Gastrocnemius medialis (tissue), 4 donors: ENCODE measurements at regions not wholly inside any gene's neighbourhood (a gene's known extent, or its start where the extent isn't known, plus 50 kb on each side); places are given as distances from the start of the nearest gene placed in this dataset.

Source experiments
- ATAC-seq, 2 donors: fragments of 150-250 bp; one replicate each; pipeline ENCODE4 v1.9.1; 2016
- DNase-seq, 2 donors: peaks; one replicate each; pipeline ENCODE4 v3.0.0-alpha.2; 2019
- H3K27ac ChIP-seq, 4 donors: fragments of 200-600 bp; sonication (generic); 1 replicate in 1 of 4; 2 replicates in 3 of 4; pipeline ENCODE4 v1.5.1; 2016 to 2018; ENCODE audit warnings: mild to moderate bottlenecking in 2 of 4, moderate library complexity in 1 of 4
- H3K27me3 ChIP-seq, 3 donors: fragments of 200-600 bp; sonication (generic) in 2 of 3; 1 replicate in 1 of 3; 2 replicates in 2 of 3; pipeline versions ENCODE4 v1.5.1 to v1.6.0; 2016 to 2019; ENCODE audit warnings: mild to moderate bottlenecking in 1 of 3, moderate library complexity in 1 of 3
- H3K36me3 ChIP-seq, 2 donors: fragments of 200-600 bp; sonication (generic) in 1 of 2; one replicate each; pipeline ENCODE4 v1.5.1; 2017 to 2018
- H3K4me1 ChIP-seq, 2 donors: fragments of 200-600 bp; sonication (generic) in 1 of 2; one replicate each; pipeline ENCODE4 v1.5.1; 2016 to 2017; ENCODE audit warnings: mild to moderate bottlenecking in 2 of 2
- H3K4me3 ChIP-seq, 4 donors: fragments of 200-600 bp; sonication (generic) in 3 of 4; 1 replicate in 1 of 4; 2 replicates in 3 of 4; pipeline ENCODE4 v1.5.1; 2016 to 2019; ENCODE audit warnings: mild to moderate bottlenecking in 2 of 4
- H3K9me3 ChIP-seq, 3 donors: fragments of 200-600 bp; sonication (generic) in 2 of 3; 1 replicate in 1 of 3; 2 replicates in 2 of 3; pipeline ENCODE4 v1.5.1; 2016 to 2019
- POLR2A ChIP-seq, 2 donors: fragments of 450-650 bp; IDR thresholded peaks; one replicate each; pipeline ENCODE4 v1.6.1; 2017; ENCODE audit warnings: antibody characterized with exemption in 2 of 2, mild to moderate bottlenecking in 2 of 2, moderate library complexity in 2 of 2
- in situ Hi-C, 4 donors: fragments of 200-750 bp; cut with MboI; loops; one replicate each; pipeline versions ENCODE4 v1.15.0 to v1.8.0; 2017; ENCODE audit warnings: low sequenced_read_pairs in 4 of 4
- intact Hi-C: fragments of 100-400 bp; cut with DNase I; formaldehyde crosslinking; loops from one replicate; pipeline ENCODE4 v1.15.1; 2023; ENCODE audit warnings: low total_unique reads
- TF ChIP-seq, protein P1 (sequence below), 5 experiments: fragments of 450-650 bp in 3 of 5; fragments of 200-600 bp in 2 of 5; sonication (generic) in 2 of 5; IDR thresholded peaks in 4 of 5; conservative IDR thresholded peaks in 1 of 5; 1 replicate in 4 of 5; 2 replicates in 1 of 5; pipeline ENCODE4 v1.5.1; 2016 to 2019; ENCODE audit warnings: antibody characterized with exemption in 5 of 5, mild to moderate bottlenecking in 3 of 5, moderate library complexity in 3 of 5

DNA sequence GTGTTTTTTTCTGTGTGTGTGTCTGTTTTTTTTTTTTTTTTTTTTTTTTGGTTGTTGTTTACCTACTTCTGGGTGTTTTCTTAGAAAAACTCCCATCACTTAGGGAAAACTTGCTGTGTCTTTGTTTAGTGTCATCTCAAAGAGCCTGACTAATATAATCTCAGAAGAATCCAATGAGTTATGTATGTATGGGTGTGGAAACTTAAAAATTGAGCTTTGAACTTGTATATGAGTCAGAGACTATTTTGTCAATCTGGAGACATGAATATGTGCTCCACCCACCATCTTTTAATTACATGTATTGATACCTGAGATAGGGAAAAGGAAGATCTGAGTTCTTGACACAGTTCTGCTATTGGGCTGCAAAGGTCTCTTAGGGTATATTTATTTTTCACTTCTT, 140.7 kb upstream of the SPRY2 start:
- no peak overlapping the region for H3K27ac ChIP-seq
- H3K4me3 ChIP-seq, result no peak overlapping the region
- H3K4me1 ChIP-seq, result no peaks in the 10 kb centered on the region
- no peak for TF ChIP-seq POLR2A (IDR thresholded peaks at IDR 0.05)
- TF ChIP-seq, protein P1, sequence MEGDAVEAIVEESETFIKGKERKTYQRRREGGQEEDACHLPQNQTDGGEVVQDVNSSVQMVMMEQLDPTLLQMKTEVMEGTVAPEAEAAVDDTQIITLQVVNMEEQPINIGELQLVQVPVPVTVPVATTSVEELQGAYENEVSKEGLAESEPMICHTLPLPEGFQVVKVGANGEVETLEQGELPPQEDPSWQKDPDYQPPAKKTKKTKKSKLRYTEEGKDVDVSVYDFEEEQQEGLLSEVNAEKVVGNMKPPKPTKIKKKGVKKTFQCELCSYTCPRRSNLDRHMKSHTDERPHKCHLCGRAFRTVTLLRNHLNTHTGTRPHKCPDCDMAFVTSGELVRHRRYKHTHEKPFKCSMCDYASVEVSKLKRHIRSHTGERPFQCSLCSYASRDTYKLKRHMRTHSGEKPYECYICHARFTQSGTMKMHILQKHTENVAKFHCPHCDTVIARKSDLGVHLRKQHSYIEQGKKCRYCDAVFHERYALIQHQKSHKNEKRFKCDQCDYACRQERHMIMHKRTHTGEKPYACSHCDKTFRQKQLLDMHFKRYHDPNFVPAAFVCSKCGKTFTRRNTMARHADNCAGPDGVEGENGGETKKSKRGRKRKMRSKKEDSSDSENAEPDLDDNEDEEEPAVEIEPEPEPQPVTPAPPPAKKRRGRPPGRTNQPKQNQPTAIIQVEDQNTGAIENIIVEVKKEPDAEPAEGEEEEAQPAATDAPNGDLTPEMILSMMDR (IDR thresholded peaks at IDR 0.05 in 4 of 5, conservative IDR thresholded peaks at IDR 0.05 in 1 of 5), result no peak
- H3K27me3 ChIP-seq, result no peaks in the 10 kb centered on the region
- in situ Hi-C loops, result no loop called here
- intact Hi-C loops, result no loop called here
- no peaks in the 10 kb centered on the region for H3K9me3 ChIP-seq
- no peak for ATAC-seq
- DNase-seq, result no peak
- H3K36me3 ChIP-seq, result no peaks in the 10 kb centered on the region

DNA sequence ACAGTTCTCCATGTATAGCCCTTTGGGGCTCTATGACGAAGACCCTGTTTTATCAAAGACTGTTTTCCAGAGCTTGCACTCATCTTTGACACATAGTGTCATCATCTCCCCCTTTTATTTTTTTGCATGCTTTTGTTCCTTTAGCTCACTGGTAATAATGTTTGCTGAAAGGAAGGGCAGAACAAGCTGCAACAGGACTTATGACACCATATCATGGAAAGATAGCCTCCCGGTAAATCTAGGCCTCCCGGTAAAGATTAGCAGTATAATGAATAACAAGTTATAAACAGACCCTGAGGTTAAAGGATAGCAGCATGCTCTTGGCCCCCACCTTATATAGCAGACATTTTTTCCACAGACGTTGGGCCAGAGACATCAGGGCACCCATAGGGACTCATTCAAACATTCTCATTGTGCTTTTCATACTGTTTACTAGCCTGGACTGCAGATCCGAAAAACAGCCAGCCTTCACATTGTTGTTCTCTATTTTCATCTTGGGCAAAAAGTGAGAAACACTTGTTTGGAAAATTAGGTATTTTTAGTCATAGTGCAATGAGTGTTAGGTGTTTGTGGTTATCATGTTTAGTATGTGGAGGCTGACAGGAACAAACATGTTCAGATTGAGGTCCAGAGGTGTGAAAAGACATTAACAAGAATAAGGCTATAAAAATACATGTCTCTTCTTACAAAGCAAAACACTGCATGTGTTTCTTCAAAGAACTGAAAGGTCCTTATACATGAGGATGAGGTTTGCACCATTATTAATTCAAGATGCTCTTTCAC, 136.9 kb upstream of the SPRY2 start:
- DNase-seq (no peak), ATAC-seq (no peak)
- TF ChIP-seq POLR2A (IDR thresholded peaks at IDR 0.05), result no peak
- TF ChIP-seq, protein P1 (IDR thresholded peaks at IDR 0.05 in 4 of 5, conservative IDR thresholded peaks at IDR 0.05 in 1 of 5), result no peak
- in situ Hi-C loops (no loop called here), intact Hi-C loops (no loop called here)
- Histone ChIP-seq H3K4me3 (no peak overlapping the region), H3K9me3 (no peaks in the 10 kb centered on the region), H3K27me3 (no peaks in the 10 kb centered on the region), H3K27ac (no peak overlapping the region), H3K36me3 (no peaks in the 10 kb centered on the region), H3K4me1 (no peaks in the 10 kb centered on the region)

DNA sequence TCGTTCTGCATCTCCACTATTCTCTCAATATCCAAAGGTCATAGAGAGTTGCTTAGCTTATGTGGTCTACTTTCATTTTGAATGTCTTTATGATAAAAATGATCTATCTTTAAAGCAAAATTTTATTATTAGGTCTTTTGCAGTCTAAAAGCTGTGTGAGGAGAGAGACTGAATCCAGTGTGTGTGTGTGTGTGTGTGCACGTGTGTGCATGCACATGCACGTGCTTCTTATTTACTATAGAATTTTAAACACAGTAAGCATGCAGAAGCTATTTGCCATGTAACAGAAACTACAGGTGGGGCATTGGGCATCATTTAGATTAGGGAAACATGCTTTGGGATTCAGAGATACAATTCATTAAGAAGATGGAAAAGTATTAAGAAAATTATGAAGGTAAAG, 136.0 kb upstream of the SPRY2 start:
- ATAC-seq, result no peak
- H3K27ac ChIP-seq, result no peak overlapping the region

DNA sequence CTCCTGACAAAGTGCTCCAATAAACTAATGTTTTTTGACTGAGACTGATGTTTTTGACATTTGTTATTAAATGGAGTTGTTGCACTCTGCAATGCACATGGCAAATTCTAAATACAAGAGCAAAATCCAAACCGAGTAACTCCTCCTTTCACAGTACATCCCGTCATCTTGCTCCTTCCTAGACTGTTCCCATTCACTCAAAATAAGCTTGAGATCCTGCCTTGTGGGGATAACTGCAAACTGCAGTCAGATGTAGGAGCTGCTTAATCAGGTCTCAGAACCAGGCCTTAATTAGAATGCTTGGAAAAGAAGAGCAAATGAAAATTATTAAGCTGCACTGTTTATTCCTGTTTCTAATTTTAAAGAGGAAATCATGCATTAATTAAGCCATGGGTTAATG, 134.8 kb upstream of the SPRY2 start:
- in situ Hi-C loops (no loop called here), intact Hi-C loops (no loop called here)
- Histone ChIP-seq H3K4me1 (peaks cover 4 to 8% of the 10 kb centered on the region in 2 donors), H3K36me3 (no peaks in the 10 kb centered on the region), H3K9me3 (no peaks in the 10 kb centered on the region), H3K27ac (no peak overlapping the region), H3K27me3 (no peaks in the 10 kb centered on the region), H3K4me3 (no peak overlapping the region)
- DNase-seq (no peak), ATAC-seq (no peak)
- no peak for TF ChIP-seq POLR2A (IDR thresholded peaks at IDR 0.05)
- TF ChIP-seq, protein P1 (IDR thresholded peaks at IDR 0.05 in 4 of 5, conservative IDR thresholded peaks at IDR 0.05 in 1 of 5), result no peak

More for the DNA sequence above, 136.0 kb upstream of the SPRY2 start:
- DNase-seq, result no peak
- no peaks in the 10 kb centered on the region for H3K36me3 ChIP-seq
- H3K4me3 ChIP-seq, result no peak overlapping the region
- TF ChIP-seq, protein P1 (IDR thresholded peaks at IDR 0.05 in 4 of 5, conservative IDR thresholded peaks at IDR 0.05 in 1 of 5), result no peak
- TF ChIP-seq POLR2A (IDR thresholded peaks at IDR 0.05), result no peak
- in situ Hi-C loops, result no loop called here
- intact Hi-C loops, result no loop called here
- H3K9me3 ChIP-seq, result no peaks in the 10 kb centered on the region
- no peaks in the 10 kb centered on the region for H3K27me3 ChIP-seq
- no peaks in the 10 kb centered on the region for H3K4me1 ChIP-seq
